ENCODE measurements at regions not wholly inside any gene's neighbourhood (a gene's known extent, or its start where the extent isn't known, plus 50 kb on each side); places are given as distances from the start of the nearest gene placed in this dataset.

- no peak overlapping the region for H3K4me2 ChIP-seq
- H3K79me2 ChIP-seq (ENCODE audit: insufficient read depth, low read depth): 0 out of 2 replicates have a peak, but pooled peaks cover 7% of the 10 kb centered on the region
- no peak overlapping the region for H3K27ac ChIP-seq
- peaks cover 13% of the 10 kb centered on the region for H3K4me1 ChIP-seq (ENCODE audit: low read depth, poor library complexity, severe bottlenecking)
- H3K4me3 ChIP-seq (IDR thresholded peaks at IDR 0.05; ENCODE audit: insufficient read depth, low read depth, low read length): no peak overlapping the region
- H3K36me3 ChIP-seq (ENCODE audit: insufficient read depth): peaks cover 36% of the 10 kb centered on the region
- H3K9ac ChIP-seq: no peak overlapping the region
- H2AFZ ChIP-seq (ENCODE audit: low read depth): no peak overlapping the region
- H3K27me3 ChIP-seq (ENCODE audit: insufficient read depth, low read depth): no peaks in the 10 kb centered on the region
- H4K20me1 ChIP-seq (ENCODE audit: insufficient read depth): no peaks in the 10 kb centered on the region
- TF ChIP-seq CTCF (conservative IDR thresholded peaks at IDR 0.05; ENCODE audit: low read depth, low read length): no peak
These were observed 118.2 kb upstream of the ZNF746 start for GRCh38 chr7:149615690-149616270.

- no peak overlapping the region for H3K27ac ChIP-seq
- TF ChIP-seq CTCF (conservative IDR thresholded peaks at IDR 0.05; ENCODE audit: low read depth, low read length): no peak
- no peaks in the 10 kb centered on the region for H3K27me3 ChIP-seq (ENCODE audit: insufficient read depth, low read depth)
- no peaks in the 10 kb centered on the region for H3K4me1 ChIP-seq (ENCODE audit: low read depth, poor library complexity, severe bottlenecking)
- H3K4me2 ChIP-seq: no peak overlapping the region
- no peaks in the 10 kb centered on the region for H4K20me1 ChIP-seq (ENCODE audit: insufficient read depth)
- no peak overlapping the region for H2AFZ ChIP-seq (ENCODE audit: low read depth)
- H3K4me3 ChIP-seq (IDR thresholded peaks at IDR 0.05; ENCODE audit: insufficient read depth, low read depth, low read length): no peak overlapping the region
- no peaks in the 10 kb centered on the region for H3K79me2 ChIP-seq (ENCODE audit: insufficient read depth, low read depth)
- no peak overlapping the region for H3K9ac ChIP-seq
- peaks cover 33% of the 10 kb centered on the region for H3K36me3 ChIP-seq (ENCODE audit: insufficient read depth)
These were observed 112.9 kb upstream of the ZNF746 start for GRCh38 chr7:149610441-149611011.

GRCh38 chr7:149608168-149608567 is 110.6 kb upstream of the ZNF746 start:
- no peak overlapping the region for H3K4me3 ChIP-seq (IDR thresholded peaks at IDR 0.05; ENCODE audit: insufficient read depth, low read depth, low read length)
- H3K4me2 ChIP-seq: no peak overlapping the region
- H3K79me2 ChIP-seq (ENCODE audit: insufficient read depth, low read depth): no peaks in the 10 kb centered on the region
- H3K27ac ChIP-seq: no peak overlapping the region
- no peaks in the 10 kb centered on the region for H3K4me1 ChIP-seq (ENCODE audit: low read depth, poor library complexity, severe bottlenecking)
- no peaks in the 10 kb centered on the region for H4K20me1 ChIP-seq (ENCODE audit: insufficient read depth)
- H3K27me3 ChIP-seq (ENCODE audit: insufficient read depth, low read depth): no peaks in the 10 kb centered on the region
- no peak for TF ChIP-seq CTCF (conservative IDR thresholded peaks at IDR 0.05; ENCODE audit: low read depth, low read length)
- H2AFZ ChIP-seq (ENCODE audit: low read depth): no peak overlapping the region
- no peak overlapping the region for H3K9ac ChIP-seq
- H3K36me3 ChIP-seq (ENCODE audit: insufficient read depth): peaks cover 28% of the 10 kb centered on the region

GRCh38 chr7:149607683-149608082 is 110.1 kb upstream of the ZNF746 start:
- peaks cover 25% of the 10 kb centered on the region for H3K36me3 ChIP-seq (ENCODE audit: insufficient read depth)
- H3K27me3 ChIP-seq (ENCODE audit: insufficient read depth, low read depth): no peaks in the 10 kb centered on the region
- no peak for TF ChIP-seq CTCF (conservative IDR thresholded peaks at IDR 0.05; ENCODE audit: low read depth, low read length)
- no peak overlapping the region for H3K9ac ChIP-seq
- no peak overlapping the region for H2AFZ ChIP-seq (ENCODE audit: low read depth)
- no peaks in the 10 kb centered on the region for H4K20me1 ChIP-seq (ENCODE audit: insufficient read depth)
- H3K4me1 ChIP-seq (ENCODE audit: low read depth, poor library complexity, severe bottlenecking): no peaks in the 10 kb centered on the region
- H3K79me2 ChIP-seq (ENCODE audit: insufficient read depth, low read depth): no peaks in the 10 kb centered on the region
- H3K4me2 ChIP-seq: no peak overlapping the region
- no peak overlapping the region for H3K4me3 ChIP-seq (IDR thresholded peaks at IDR 0.05; ENCODE audit: insufficient read depth, low read depth, low read length)
- H3K27ac ChIP-seq: no peak overlapping the region
